ENCODE measurements at regions not wholly inside any gene's neighbourhood (a gene's known extent, or its start where the extent isn't known, plus 50 kb on each side); places are given as distances from the start of the nearest gene placed in this dataset.

DNA sequence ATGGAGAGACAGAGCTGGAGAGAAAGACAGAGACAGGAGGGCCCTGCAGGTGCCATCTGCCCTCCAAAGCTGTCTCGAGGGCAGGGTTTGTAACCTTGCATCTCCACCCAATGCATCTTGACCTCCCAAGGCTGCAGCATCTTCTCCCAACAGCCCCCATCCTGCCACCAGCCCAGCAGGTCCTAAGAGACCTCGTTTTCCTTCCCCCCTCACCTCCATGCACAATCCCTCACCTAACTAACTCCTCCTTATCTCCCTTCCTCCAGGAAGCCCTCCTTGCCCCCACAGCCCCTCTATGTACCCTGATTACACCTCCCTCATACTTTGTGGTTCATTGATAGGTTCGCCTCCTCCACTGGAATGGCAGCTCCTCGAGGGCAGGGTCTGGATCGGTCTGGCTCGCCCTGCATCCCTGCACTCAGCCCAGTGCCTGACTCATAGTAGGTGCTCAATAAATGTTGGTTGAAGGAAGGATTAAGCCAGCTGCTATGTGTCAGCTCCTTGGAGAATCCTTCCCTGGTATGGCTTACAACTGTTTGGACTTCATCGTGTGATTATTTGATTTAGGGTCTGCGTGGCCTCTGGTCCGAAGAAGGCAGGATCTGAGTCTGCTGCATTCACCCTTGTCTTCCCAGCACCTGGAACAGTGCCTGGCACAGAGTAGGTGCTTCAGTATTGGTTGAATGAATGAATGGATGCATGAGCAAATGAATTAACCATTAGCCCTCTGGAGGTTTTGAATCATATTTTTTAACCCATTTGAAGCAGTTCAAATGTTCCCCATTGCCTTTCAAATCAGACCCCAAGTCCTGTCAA, 105.6 kb upstream of the PTPN1 start:
- no peak for DNase-seq (ENCODE audit: low read depth in 2 of 2)

DNA sequence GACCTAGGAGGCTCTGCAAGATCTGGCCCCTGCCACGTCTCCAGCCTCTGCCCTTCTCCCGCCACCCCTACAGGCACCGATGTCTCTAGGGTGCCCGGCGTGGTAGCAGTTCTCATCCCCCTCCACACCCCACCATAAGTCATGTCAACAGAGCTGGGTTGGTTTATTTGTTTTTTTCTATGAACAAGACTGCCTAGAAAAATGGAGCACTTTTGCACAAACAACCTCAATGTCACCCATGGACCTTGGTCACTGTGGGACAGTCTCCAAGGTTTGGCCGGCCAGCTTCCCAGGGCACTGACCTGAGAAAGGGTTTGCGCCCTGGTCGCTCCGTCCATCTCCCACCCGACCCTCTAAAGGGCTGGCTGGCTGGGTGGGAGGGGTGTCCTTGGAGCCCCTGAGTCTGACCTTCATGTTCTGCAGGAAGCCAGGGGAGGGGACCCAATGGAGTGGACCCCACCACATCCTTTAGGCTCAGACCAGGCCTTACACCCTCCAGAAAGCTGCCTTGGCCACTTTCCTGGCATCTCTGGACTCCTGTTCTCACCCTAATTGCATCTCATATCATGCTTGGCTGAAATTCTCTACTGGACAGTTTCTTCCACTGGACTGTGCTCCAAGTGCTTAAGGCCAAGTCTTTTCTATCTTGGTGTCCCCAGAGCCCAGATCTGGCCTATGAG, 104.8 kb upstream of the PTPN1 start:
- no peak for DNase-seq (ENCODE audit: low read depth in 2 of 2)

DNA sequence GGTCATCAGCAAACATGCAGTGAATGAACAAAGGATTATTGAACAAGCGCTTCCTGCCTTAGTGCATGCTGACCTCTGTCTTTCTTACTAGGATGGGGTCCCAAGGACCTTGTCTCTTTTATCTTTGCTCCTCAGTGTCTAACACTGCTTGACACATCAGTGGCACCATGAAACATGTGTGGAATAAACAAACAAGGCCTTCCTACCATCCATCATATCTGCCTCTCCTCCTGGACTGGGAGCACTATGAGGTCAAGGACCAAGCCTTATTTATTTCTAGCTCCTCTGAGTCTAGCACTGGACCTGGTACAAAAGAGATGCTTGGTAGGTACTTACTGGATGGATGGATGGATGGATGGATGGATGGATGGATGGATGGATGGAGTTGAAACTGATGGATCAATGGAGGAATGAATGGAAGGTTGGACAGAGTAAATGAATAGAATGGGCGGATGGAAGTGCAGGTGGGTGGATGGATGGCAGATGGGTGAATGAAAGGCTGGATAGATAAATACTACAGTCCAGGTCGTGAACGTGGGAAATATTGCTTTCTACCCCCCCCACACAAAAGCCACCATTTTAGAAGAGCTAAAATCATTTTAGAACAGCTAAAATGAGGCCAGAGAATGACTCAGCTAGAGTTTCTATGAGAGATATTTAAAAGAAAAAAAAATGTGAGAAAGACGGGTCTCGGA, 104.1 kb upstream of the PTPN1 start:
- DNase-seq (ENCODE audit: low read depth in 2 of 2) = no peak

DNA sequence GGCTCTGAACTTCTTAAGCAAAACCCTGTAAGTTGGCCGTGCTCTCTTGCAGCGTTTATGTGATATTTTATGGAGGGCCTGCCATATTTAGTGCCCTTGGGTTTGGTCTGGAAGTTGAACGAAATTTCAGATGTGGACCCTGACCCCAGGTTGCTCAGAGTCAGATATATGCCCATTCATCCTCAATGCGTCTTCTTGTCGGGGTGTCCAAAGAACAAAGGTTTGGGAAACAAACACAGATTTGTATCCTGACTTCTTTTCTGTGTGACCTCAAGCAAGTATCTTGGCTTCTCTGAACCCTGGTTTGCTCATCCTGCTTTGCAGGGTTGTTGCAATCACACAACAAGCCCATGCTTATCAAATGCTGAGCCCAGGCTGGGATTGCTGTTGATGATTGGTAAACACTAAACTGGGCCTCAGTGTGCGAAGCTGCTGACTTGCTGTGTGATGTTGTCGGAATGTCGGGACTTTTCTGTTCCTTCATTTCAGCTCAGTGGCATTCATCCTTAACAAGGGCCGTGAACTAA, 103.5 kb upstream of the PTPN1 start:
- no peak for DNase-seq (ENCODE audit: low read depth in 2 of 2)

DNA sequence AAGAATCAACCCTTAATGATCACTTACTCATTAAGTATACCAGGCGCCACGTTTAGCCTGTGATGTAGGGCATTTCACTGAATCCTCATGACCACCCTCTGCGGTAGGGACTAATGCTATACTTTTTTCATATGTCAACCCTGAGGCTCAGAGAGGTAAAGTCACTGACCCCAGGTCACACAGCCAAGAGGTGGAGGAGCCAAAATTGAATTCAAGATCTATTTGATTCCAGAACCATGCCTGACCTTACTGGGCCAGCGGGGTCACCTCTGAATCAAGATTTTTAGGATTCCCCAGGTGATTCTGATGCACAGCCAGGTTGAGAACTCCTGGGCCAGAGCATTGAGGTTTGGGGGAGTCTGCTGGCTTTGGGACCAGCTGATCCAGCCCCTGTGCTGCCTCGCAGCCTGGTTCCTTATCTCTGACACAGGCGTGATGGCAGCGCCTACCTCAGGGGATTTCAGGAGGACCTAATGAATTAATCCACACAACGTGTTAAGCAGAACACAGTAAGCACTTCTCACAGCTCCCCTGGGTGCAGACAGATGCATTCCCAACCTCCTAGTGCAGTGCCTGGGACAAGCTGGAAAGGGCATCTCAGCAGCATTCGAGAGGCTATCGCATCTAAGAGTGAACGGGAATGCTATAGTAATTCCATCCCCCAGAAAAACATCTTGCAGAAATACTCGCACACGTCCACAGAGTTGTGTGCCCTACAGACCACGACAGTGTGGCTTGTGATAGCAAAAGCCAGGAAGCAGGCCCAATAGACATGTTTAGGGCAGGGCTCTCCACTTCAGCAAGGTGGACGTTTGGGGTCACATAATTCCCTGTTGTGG, 101.4 kb upstream of the PTPN1 start:
- DNase-seq (ENCODE audit: low read depth in 2 of 2) = no peak

DNA sequence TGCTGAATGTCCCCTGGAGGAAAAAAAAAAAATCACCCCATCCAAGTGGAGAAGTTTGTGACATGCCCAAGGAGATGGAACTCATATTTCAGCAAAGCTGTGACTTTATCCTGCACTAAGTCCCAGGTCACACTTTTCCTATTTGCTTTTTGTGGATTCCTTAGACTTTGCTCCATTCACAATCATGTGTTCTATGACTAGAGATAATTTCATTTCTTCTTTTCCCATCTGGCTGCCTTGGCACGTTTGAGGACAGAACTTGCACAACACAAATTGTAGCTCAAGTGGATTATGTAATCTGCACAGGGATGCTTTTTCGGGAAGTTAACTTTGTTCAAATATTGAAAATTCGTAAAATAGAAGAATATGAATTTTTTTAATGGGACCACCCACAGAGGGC, 100.7 kb upstream of the PTPN1 start:
- DNase-seq (ENCODE audit: low read depth in 2 of 2) = no peak

DNA sequence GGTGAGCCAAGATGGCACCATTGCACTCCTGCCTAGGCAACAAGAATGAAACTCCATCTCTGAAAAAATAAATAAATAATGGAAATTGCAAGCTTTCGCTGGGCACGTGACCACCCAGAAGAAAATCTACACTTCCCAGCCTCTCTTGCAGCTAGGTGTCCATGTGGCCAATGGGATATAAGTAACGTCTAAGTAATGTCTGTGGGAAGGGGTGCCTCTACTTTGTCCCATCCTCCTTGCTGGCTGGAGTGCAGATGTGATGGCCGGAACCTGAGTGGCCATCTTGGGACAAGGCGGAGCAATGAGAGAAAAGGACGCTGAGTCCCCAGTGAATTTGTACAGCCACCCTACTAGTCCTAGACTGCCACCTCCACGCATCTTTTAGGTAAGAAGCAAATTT, 99.8 kb upstream of the PTPN1 start:
- no peak for DNase-seq (ENCODE audit: low read depth in 2 of 2)

DNA sequence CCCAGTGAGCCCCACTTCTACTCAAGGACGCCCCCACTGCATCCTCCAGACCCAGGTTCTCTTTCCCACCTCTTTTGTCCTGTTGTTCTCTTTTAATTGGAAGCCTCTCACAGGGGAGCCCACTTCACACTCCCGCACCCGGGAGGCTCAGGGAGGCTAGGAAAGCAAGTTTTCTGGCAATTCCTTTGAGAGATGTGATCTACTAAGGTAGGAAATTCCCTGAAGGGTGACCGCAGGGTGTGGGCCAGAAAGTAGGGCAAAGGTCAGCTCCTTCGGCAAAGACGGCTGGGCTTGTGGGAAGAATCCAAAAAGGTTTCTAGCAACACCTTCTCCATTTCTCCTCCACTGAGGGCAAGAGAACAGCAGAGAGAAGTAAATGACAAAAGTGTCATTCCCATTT, 98.1 kb upstream of the PTPN1 start:
- no peak for DNase-seq (ENCODE audit: low read depth in 2 of 2)

DNA sequence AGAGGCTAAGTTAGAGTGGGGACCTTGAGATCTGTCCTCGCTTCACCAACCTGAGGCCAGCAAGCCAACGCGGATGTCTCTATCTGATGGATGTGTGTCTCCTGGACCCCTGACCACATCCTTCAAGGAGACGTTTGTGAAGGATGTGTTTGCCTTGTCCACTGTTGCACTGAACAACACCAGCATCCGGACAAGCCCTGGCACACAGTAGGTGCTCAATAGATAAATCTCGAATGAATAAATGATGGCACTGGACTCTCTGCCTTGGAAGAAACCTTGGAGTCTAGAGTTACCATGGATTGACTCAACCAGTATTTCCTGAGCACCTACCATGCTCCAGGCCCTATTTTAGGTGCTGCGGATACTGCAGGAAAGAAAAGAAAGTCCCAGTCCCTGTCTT, 97.7 kb upstream of the PTPN1 start:
- no peak for DNase-seq (ENCODE audit: low read depth in 2 of 2)

DNA sequence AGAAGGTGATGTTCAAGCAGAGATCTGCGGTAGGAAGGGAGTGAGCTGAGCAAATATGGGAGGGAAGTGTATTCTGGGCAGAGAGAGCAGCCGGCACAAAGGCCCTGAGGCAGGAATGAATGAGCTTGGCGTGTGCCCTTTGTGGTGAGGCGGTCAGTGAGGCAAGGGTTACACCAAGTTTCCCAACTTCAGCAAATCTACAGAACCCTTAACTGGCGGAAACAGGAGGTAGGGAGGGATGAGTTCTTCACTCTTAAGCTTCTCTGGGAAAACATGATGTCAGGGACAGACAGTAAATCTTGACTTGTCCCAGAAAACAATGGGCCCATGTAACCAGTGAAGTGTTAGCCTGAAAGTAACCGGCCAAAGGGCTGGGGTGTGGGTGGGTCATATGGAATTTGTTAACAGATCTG, 97.1 kb upstream of the PTPN1 start:
- no peak for DNase-seq (ENCODE audit: low read depth in 2 of 2)

DNA sequence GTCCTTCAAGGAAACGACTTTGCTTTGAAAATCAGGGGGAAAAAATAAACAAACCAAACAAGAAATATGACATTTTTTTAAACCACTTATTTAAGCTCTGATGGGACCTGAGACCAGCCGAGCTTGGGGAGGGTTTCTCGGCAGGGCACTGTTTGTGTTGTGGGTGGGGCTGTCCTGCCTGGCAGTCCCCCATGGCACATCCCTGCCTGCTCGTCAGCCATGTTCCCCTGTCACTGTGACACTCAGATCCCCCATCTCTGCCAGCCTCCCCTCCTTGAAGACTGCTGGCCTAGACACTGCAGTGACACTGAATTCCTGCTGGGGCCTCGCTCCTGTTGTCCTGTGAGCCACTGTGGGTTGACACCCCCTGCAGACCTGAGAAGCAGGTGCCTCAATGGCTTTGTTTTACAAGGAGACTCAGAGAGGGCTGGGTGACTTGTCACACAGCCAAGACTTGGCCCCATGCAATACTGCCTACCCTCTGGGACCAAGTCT, 95.1 kb upstream of the PTPN1 start:
- DNase-seq (ENCODE audit: low read depth in 2 of 2) = no peak

DNA sequence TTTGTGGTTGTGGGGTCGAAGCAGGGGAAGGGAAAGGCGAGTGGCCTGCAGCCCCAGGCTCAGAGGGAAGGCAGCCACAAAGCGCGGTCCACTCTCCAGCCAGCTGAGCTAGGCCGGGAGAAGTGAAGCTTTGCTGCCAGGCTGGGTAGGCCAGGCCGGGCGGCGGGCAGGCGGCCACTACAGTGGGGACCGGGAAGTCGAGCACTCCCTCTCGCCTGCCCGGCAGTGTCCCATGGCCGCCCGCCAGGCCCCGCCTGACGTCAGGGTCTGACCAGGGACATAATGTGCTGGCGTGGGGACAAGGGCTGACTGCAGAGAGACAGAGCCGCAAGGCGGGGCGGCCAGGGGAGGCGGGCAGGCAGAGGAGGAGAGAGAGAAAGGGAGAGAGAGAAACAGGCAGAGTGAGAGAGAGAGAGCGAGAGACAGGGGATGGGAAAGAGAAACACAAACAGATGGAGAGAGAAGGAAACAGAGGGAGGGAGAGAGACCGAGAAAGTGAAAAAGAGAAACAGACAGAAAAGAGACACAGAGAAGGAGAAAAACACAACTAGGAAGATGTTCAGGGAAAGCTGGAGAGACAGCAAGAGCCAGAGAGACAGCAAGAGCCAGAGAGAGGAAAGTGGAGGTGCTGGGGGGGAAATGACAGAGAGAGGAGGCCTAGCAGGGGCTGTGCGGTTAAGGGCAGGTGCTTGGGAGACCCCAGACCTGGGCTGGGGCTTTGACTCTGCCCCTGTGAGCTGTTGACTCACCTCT, 94.5 kb upstream of the PTPN1 start:
- DNase-seq (ENCODE audit: low read depth in 2 of 2) = no peak

DNA sequence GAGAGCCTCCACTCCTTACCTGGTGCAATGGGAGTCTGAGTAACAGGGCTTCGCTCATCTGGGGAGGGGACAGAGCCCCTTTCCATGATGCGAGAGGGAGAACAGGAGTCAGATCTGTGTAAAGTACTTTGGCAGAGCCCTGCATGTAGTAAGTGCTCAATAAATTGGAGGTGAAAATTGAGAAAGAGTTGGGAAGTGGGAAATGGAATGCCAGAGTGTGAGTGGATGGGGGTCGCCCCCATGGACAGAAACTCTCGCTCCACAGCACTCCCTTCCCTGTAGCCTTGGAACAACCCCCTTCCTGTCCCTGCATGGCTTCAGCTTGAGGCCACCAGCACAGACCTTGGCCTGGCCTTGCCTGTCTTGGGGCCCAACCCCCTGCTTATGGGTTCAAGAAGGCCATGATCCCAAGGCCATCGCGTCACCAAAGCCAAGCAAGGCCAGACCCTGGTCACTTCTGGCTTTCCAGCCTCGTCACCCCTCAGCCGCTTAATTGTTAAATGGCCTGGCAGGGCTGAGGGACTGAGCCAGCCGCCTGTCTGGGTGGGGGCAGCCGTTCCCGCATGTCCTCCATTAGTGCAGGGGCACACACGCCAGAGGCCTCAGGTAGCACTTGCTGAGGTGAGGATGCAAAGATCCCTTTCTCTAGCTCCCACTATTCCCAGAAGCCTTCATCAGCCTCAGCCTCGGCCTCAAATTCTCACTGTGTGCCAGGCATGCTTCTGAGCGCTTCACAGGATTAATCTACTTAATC, 93.7 kb upstream of the PTPN1 start:
- DNase-seq (ENCODE audit: low read depth in 2 of 2) = no peak

DNA sequence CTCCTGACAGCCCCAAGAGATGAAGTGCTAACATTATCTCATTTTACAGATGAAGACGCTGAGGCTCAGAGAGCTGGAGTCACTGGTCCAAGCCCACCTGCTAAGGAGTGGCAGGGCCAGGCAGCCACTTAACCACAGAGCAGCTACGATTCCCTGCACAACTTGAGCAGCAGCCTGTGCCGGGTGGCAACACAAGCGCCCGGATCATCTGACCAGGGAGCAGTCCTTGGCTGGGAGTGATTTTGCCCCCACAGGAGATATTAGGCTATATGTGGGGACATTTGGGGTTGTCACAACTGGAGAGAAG, 93.2 kb upstream of the PTPN1 start:
- no peak for DNase-seq (ENCODE audit: low read depth in 2 of 2)

DNA sequence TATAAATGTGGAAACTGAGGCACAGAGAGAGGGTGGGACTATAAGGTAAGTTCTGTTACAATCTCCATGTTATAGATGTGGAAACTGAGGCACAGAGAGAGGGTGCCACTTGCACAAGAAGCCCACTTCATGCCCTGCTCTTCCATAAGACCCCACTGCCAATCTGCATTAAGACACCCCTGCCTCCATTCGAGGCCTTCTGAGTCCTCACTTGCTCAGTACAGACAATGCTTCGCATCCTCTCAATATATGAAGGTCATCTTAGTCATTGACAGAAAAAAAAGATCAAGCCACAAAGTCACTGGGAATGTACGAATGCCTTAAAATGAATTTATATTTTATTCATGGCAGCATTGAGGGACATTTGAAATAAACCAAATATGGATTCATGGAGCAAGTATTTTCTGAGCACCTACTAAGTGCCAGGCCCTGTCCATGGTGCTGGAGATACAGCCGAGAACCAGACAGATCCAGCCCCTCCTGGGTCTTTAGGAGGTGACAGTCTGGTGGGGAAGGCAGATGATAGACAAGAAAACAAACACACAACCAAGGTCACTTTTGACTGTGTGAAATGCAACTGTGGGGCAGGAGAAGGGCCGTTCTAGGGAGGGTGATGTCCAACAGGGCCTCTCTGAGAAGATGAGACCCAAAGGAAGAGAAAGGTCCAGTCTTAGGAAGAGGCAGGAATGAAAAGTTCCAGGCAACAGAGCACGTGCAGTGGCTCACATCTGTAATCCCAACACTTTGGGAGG, 92.5 kb upstream of the PTPN1 start:
- no peak for DNase-seq (ENCODE audit: low read depth in 2 of 2)

DNA sequence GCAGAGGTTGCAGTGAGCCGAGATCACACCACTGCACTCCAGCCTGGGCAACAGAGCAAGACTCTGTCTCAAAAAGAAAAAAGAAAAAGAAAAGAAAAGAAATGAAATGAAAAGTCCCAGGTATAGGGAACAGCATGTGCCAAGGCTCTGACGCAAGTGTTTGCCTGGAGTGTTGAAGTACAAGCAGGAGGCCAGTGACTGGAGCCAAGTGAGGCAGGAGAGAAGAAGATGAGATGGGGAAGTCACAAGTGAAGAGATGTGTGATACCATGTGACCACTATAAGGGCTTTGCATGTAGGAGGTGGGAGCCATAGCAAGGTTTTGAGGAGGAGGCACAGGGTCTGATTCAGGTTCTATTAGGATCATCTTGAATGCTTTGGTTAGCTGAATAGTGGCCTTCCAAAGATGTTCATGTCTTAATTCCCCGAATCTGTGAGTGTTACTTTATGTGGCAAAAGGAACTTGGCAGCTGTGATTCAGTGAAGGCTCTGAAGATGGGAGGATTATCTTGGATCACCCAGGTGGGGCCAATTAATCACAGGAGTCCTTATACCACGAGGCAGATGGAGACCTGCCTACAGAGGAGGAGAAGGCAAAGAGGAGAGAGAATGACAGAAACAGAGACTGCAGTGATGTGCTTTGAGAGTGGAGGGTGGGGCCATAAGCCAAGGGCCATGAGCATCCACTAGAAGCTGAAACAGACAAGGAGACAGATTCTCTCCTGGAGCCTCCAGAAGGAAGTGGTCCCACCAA, 91.1 kb upstream of the PTPN1 start:
- no peak for DNase-seq (ENCODE audit: low read depth in 2 of 2)

DNA sequence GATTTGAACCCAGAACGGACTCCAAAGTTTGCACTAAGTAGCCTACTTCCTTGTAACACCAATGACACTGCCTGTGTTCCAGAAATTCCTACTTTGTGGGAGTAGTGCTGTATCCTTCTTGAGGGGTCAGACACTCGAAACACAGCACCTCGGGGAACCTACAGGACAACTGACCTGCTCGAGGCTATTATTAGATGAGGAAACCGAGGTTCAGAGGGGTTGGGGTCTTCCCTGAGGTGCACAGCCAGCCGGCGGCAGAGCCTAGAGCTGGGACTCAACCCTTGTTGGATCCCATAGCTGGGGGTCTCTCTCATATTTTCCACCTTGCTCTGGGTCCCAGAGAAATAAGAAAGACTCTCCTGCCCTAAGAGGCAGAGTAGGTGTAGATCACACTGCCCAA, 89.8 kb upstream of the PTPN1 start:
- no peak for DNase-seq (ENCODE audit: low read depth in 2 of 2)

DNA sequence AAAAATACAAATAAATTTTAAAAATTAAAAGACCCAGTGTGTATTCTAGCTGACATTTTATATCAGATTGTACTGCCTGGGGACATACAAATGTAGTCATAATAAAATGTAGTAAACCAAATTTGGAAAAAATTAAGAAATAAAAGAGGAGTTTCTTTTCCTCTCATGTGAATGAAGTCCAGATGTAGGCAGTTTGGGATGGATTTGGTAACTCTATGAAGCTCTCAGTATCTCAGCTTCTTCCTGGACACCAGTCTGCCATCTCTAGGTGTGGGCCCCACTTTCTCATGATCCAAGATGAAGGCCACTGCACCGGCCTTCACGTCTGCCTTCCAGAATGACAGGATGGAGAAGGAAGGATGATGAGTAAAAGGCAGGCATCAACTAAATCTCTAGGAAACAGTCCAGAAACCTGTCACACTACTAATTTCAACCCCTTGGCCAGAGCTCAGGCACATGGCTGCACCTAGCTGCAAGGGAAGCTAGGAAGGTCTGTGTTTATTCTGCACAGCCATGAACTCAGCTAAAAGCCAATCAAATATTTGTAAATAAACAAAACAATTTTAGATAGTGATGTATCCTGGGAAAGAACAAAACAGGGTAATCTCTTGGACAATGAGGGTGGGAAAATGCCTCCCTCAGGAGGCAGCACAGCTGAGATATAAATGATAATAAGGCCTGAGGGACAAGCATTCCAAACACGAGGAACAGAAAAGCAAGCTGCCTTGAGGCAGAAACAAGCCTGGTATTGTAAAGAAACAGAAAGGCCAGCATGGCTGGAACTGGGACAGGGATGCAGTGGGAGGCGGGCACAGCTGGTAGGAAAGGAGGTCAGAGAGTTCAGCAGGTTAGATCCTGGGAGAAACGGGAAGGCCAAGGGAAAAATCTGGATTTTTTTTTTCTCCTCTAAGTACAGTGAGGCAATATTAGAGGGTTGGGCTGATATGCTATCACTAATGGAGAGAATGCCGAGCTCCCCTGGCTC, 88.5 kb upstream of the PTPN1 start:
- DNase-seq (ENCODE audit: low read depth in 2 of 2) = no peak

All from stimulated activated CD4-positive, alpha-beta T cell treated with anti-CD3 and anti-CD28 coated beads, Interleukin-1b, Interleukin-23, amount 100 ng/mL, for 1 hour (primary cell).